ENCODE measurements at regions not wholly inside any gene's neighbourhood (a gene's known extent, or its start where the extent isn't known, plus 50 kb on each side); places are given as distances from the start of the nearest gene placed in this dataset.
A peak's percentile ranks its signal among the peaks of the same experiment; 100 is the strongest.
"Not testable (repeated sequence)": the region's sequence is repeated elsewhere in the genome, so short reads cannot be mapped to it uniquely, and the experiment has no call there.

GRCh38 chr2:136314240-136314639, 196.3 kb upstream of the CXCR4 start:
- H3K79me2 ChIP-seq (ENCODE audit: insufficient read depth, low read depth, low read length), result no peaks in the 10 kb centered on the region
- ChIA-PET CTCF (ENCODE audit: unreplicated experiment) (interaction anchor here (0.7 kb wide), 1 partner anchor 62 kb away, joined by 3 read pairs; no protein-coding TSS in a partner anchor), POLR2A (interaction anchor here (0.5 to 2.3 kb wide), 10 partner anchors 8 to 107 kb away, joined by 3 to 18 read pairs (median 3); no protein-coding TSS in a partner anchor)
- H2AFZ ChIP-seq (ENCODE audit: low read length), result no peak overlapping the region
- no peaks in the 10 kb centered on the region for H3K9me2 ChIP-seq (ENCODE audit: insufficient read depth, low read length)
- peaks cover 12% of the 10 kb centered on the region for H3K4me1 ChIP-seq (ENCODE audit: insufficient read depth, low read length, poor library complexity, severe bottlenecking)
- H3K9me3 ChIP-seq (ENCODE audit: low read length), result no peaks in the 10 kb centered on the region
- H3K36me3 ChIP-seq (ENCODE audit: insufficient read depth, low read length), result no peaks in the 10 kb centered on the region
- no peak overlapping the region for H3K4me2 ChIP-seq (ENCODE audit: low read length)
- DNase-seq (ENCODE audit: low spot score), result no peak
- TF ChIP-seq EZH2phosphoT487 (IDR thresholded peaks at IDR 0.05; ENCODE audit: borderline replicate concordance, low read depth, low read length), result no peak
- no peak for TF ChIP-seq CTCF (conservative IDR thresholded peaks at IDR 0.05; ENCODE audit: low read length)
- BruUV-seq (replicated peaks), result no TSS peak
- H3K27ac ChIP-seq (ENCODE audit: low read depth, low read length, poor library complexity, severe bottlenecking), result no peak overlapping the region
- no peaks in the 10 kb centered on the region for H4K20me1 ChIP-seq (ENCODE audit: insufficient read depth, low read length)
- intact Hi-C loops (cut with micrococcal nuclease; ENCODE audit: unreplicated experiment), result no loop called here
- H3K4me3 ChIP-seq (ENCODE audit: low read depth, low read length, poor library complexity, severe bottlenecking), result no peak overlapping the region

DNA sequence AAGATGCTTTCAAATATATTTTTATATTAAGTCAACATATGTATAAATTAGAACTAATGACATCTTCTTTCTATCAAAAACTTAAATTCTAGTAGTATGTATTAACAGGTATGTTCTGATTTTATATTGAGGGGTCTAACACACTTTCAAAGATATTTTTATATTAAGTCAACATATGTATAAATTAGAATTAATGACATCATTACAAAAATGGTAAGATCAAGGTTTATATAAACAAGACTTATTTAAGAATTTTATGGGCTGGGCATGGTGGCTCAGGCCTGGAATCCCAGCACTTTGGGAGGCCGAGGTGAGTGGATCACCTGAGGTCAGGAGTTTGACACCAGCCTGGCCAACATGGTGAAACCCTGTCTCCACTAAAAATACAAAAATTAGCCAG, 194.6 kb upstream of the CXCR4 start:
- H3K27ac ChIP-seq (ENCODE audit: low read depth, low read length, poor library complexity, severe bottlenecking); H3K79me2 ChIP-seq (ENCODE audit: insufficient read depth, low read depth, low read length); H3K9me3 ChIP-seq (ENCODE audit: low read length); BruUV-seq (replicated peaks); DNase-seq (ENCODE audit: low spot score); H3K9me2 ChIP-seq (ENCODE audit: insufficient read depth, low read length); intact Hi-C loops (cut with micrococcal nuclease; ENCODE audit: unreplicated experiment); H3K4me1 ChIP-seq (ENCODE audit: insufficient read depth, low read length, poor library complexity, severe bottlenecking); H2AFZ ChIP-seq (ENCODE audit: low read length); CTCF ChIA-PET (ENCODE audit: unreplicated experiment); H3K4me3 ChIP-seq (ENCODE audit: low read depth, low read length, poor library complexity, severe bottlenecking); H3K4me2 ChIP-seq (ENCODE audit: low read length); H4K20me1 ChIP-seq (ENCODE audit: insufficient read depth, low read length); H3K36me3 ChIP-seq (ENCODE audit: insufficient read depth, low read length): not testable (repeated sequence)
- POLR2A ChIA-PET, result interaction anchor here (1.4 to 2.3 kb wide), 2 partner anchors 9 to 10 kb away, joined by 3 to 18 read pairs; no protein-coding TSS in a partner anchor

DNA sequence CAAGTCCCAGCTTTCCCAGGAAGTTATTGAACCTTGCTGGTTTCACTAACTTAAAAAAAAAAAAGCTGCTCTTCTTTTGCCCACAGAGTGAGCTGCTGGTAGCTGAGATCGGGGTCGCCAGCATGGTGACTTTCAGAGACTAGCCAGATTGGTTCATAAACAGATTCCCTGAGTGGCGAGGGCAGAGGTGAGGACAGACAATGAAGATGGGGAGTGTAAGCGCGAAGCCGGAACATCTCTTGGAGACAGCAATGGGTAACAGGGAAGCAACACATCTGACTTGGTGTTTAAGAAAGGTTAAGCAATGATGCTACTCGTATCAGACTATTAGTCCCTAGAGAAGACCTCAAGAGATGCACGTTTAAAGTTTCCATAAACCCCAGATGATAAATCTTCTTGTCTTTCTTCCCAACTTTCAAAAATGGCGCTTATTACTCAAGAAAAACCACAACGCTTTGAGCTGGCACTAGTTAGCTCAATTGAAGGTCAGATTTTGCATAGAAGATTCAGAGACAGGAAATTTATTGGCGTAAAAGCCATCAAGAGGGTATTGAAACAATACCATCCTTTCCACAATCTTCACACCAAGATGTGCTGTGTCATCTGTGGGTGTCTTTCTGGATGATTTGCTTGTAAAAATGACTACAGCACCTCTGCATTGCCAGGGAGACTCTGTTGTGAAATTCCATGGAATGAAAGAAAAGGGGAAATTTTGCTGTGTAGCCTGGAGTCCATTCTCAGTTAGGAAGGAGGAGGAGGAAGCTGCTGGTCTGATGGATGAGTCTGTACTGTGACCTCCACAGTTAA, 193.1 kb upstream of the CXCR4 start:
- H3K9me2 ChIP-seq (ENCODE audit: insufficient read depth, low read length), result no peaks in the 10 kb centered on the region
- ChIA-PET CTCF (ENCODE audit: unreplicated experiment) (no interaction called here), POLR2A (interaction anchor here (0.6 to 1.7 kb wide), 3 partner anchors 9 to 255 kb away, joined by 3 to 5 read pairs (median 4); no protein-coding TSS in a partner anchor)
- H2AFZ ChIP-seq (ENCODE audit: low read length), result 0 out of 2 replicates have a peak overlapping the region, but pooled peaks have one; percentile 7
- BruUV-seq (replicated peaks), result no TSS peak
- intact Hi-C loops (cut with micrococcal nuclease; ENCODE audit: unreplicated experiment), result no loop called here
- no peak for DNase-seq (ENCODE audit: low spot score)
- no peaks in the 10 kb centered on the region for H3K36me3 ChIP-seq (ENCODE audit: insufficient read depth, low read length)
- H3K4me1 ChIP-seq (ENCODE audit: insufficient read depth, low read length, poor library complexity, severe bottlenecking), result peaks cover 9% of the 10 kb centered on the region
- H3K27ac ChIP-seq (ENCODE audit: low read depth, low read length, poor library complexity, severe bottlenecking), result no peak overlapping the region
- H4K20me1 ChIP-seq (ENCODE audit: insufficient read depth, low read length), result no peaks in the 10 kb centered on the region
- H3K79me2 ChIP-seq (ENCODE audit: insufficient read depth, low read depth, low read length), result no peaks in the 10 kb centered on the region
- TF ChIP-seq EZH2phosphoT487 (IDR thresholded peaks at IDR 0.05; ENCODE audit: borderline replicate concordance, low read depth, low read length), result no peak
- no peak for TF ChIP-seq CTCF (conservative IDR thresholded peaks at IDR 0.05; ENCODE audit: low read length)
- H3K9me3 ChIP-seq (ENCODE audit: low read length), result no peaks in the 10 kb centered on the region
- 0 out of 2 replicates have a peak overlapping the region, but pooled peaks have one; percentile 4 for H3K4me2 ChIP-seq (ENCODE audit: low read length)
- no peak overlapping the region for H3K4me3 ChIP-seq (ENCODE audit: low read depth, low read length, poor library complexity, severe bottlenecking)
